Stimulated activated CD4-positive, alpha-beta T cell treated with anti-CD3 and anti-CD28 coated beads, TNF-alpha, amount 100 ng/mL, for 48 hours (primary cell): ENCODE measurements at regions not wholly inside any gene's neighbourhood (a gene's known extent, or its start where the extent isn't known, plus 50 kb on each side); places are given as distances from the start of the nearest gene placed in this dataset.

Experiments used
- DNase-seq, 3 donors: peaks; one replicate each; pipeline ENCODE4 v3.0.0-alpha.2; 2020; ENCODE audit warnings: low read depth in 3 of 3

DNA sequence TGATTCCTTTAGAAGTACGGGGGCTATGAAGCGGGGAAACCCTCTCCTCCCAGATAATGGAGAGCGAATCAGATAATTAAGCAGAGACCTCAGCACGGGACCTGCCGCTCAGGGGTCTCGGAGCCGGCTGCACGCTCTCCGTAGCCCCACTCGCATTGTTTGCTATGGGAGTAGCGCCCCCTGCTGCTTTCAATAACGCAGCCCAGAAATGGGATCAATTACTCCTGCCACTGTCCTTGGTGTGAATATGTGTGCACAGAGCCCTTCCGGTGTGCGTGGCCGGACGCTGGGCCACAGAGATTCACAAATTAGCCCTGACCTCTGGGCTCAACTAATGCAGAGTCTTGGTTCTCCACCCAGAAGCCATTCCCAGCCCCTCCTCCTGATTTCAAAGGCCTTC, 76.4 kb upstream of the TMEM132C start:
- no peak for DNase-seq

DNA sequence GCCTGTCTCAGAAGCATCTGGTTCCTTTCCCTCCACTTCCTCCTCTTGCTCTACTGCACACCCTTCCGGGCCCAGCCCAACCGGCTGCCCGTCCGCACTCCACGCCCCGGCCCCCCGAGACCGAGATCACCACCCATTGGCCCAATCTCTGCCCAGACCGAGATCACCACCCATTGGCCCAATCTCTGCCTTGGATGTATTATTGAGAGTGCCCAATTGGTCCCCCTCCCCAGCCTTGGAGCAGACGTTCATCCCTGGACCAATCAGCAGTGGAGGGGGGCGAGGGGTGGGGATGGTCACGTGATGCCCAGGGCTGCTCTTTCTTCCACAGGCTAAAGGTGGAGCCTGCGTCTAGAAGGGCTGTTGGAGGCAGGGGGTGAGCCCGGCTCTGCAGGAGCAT, 75.6 kb upstream of the TMEM132C start:
- no peak for DNase-seq

GRCh38 chr12:128204711-128205110, 62.3 kb upstream of the TMEM132C start:
- DNase-seq, result no peak

DNA sequence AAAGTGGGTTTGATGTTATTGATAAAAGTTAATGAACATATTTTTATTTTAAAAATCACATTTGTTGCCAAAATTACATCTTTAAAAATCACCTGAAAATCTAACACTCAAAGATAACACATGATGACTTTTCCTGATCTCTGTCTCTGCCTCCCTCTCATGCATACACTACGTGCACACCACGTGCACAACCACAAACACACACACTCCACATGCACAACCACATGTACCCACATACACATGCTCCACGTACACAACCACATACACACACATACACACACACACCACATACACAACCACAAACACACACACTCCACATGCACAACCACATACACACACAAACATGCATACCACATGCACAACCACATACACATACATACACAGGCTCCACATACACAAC, 61.8 kb upstream of the TMEM132C start:
- no peak for DNase-seq

DNA sequence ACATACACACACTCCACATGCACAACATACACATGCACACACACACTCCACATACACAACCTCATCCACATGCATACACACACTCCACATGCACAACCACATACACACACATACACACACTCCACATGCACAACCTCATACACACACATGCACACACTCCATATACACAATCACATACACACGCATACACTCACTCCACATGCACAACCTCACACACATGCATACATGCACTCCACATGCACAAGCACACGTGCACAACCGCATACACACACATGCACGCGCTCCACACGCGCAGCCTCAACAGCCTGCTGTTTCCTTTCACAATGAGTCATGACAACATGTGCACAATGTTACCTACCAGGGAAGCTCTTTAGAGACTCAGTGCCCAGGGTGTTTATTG, 61.2 kb upstream of the TMEM132C start:
- no peak for DNase-seq
